ENCODE measurements at regions not wholly inside any gene's neighbourhood (a gene's known extent, or its start where the extent isn't known, plus 50 kb on each side); places are given as distances from the start of the nearest gene placed in this dataset.

- Histone ChIP-seq H3K27ac (ENCODE audit: low read depth in 2 of 2, low read length in 1 of 2) (no peak overlapping the region), H3K4me1 (ENCODE audit: control insufficient read depth in 1 of 2, insufficient read depth in 2 of 2, low read depth in 1 of 2, low read length in 1 of 2) (no peaks in the 10 kb centered on the region), H3K4me2 (no peak overlapping the region), H3K9me2 (no peaks in the 10 kb centered on the region), H3K79me2 (ENCODE audit: insufficient read depth) (no peaks in the 10 kb centered on the region), H3K36me3 (replicated peaks in 1 of 2; ENCODE audit: control insufficient read depth in 1 of 2, insufficient read depth in 2 of 2, low read length in 1 of 2) (no peaks in the 10 kb centered on the region), H2AFZ (ENCODE audit: low read depth) (no peak overlapping the region), H3K9me3 (no peaks in the 10 kb centered on the region), H4K20me1 (ENCODE audit: insufficient read depth) (no peaks in the 10 kb centered on the region), H3K9ac (no peak overlapping the region), H3K27me3 (ENCODE audit: insufficient read depth) (no peaks in the 10 kb centered on the region), H3K4me3 (ENCODE audit: low read depth in 2 of 2, low read length in 1 of 2) (no peak overlapping the region), H3F3A (replicated peaks; ENCODE audit: insufficient read depth) (no peaks in the 10 kb centered on the region)
- no peak for DNase-seq
- 27% methylated on average over 2 of the region's 2 CpGs for WGBS (ENCODE audit: low lambda C conversion rate)
- ChIA-PET POLR2A (no interaction called here), CTCF (no interaction called here)
- TF ChIP-seq RCOR1 (IDR thresholded peaks at IDR 0.05; ENCODE audit: low read length) (no peak), PBX3 (IDR thresholded peaks at IDR 0.05) (no peak), FOXJ3 (CRISPR knock-in tag; IDR thresholded peaks at IDR 0.05) (no peak), IRF3 (IDR thresholded peaks at IDR 0.05; ENCODE audit: low read depth, low read length) (no peak), CTCF (IDR thresholded peaks at IDR 0.05) (no peak), GATA2 (CRISPR knock-in tag; IDR thresholded peaks at IDR 0.05) (no peak), MAX (IDR thresholded peaks at IDR 0.05; ENCODE audit: low read depth) (no peak), POLR2AphosphoS5 (IDR thresholded peaks at IDR 0.05; ENCODE audit: low read depth, low read length) (no peak)
Observed at GRCh38 chr3:168431491-168431890, 335.8 kb upstream of the GOLIM4 start.

- no peaks in the 10 kb centered on the region for H3F3A ChIP-seq (replicated peaks; ENCODE audit: insufficient read depth)
- POLR2A ChIA-PET, result no interaction called here
Observed at GRCh38 chr3:168427835-168428475, 332.2 kb upstream of the GOLIM4 start.

More at GRCh38 chr3:168427835-168428475, 332.2 kb upstream of the GOLIM4 start:
- H3K9me2 ChIP-seq, result no peaks in the 10 kb centered on the region
- no peaks in the 10 kb centered on the region for H3K27me3 ChIP-seq (ENCODE audit: insufficient read depth)
- H3K9me3 ChIP-seq, result no peaks in the 10 kb centered on the region
- H3K4me3 ChIP-seq (ENCODE audit: low read depth in 2 of 2, low read length in 1 of 2), result no peak overlapping the region
- no peak for DNase-seq
- no peak overlapping the region for H3K4me2 ChIP-seq
- no peaks in the 10 kb centered on the region for H3K79me2 ChIP-seq (ENCODE audit: insufficient read depth)
- no peak for TF ChIP-seq RAD21 (IDR thresholded peaks at IDR 0.05; ENCODE audit: low read length)
- TF ChIP-seq NFIC (IDR thresholded peaks at IDR 0.05; ENCODE audit: borderline replicate concordance), result no peak
- TF ChIP-seq TEAD4 (IDR thresholded peaks at IDR 0.05; ENCODE audit: borderline replicate concordance, insufficient read depth), result no peak
- no peak for TF ChIP-seq JUND (IDR thresholded peaks at IDR 0.05)
- TF ChIP-seq EP300 (IDR thresholded peaks at IDR 0.05; ENCODE audit: borderline replicate concordance in 1 of 2, low read depth in 1 of 2, low read length in 1 of 2), result no peak
- CTCF ChIA-PET, result no interaction called here
- WGBS (ENCODE audit: low lambda C conversion rate), result 9% methylated on average over 1 of the region's 1 CpG
- no peaks in the 10 kb centered on the region for H3K4me1 ChIP-seq (ENCODE audit: control insufficient read depth in 1 of 2, insufficient read depth in 2 of 2, low read depth in 1 of 2, low read length in 1 of 2)
- H3K9ac ChIP-seq, result no peak overlapping the region
- H4K20me1 ChIP-seq (ENCODE audit: insufficient read depth), result no peaks in the 10 kb centered on the region
- H2AFZ ChIP-seq (ENCODE audit: low read depth), result no peak overlapping the region
- H3K36me3 ChIP-seq (replicated peaks in 1 of 2; ENCODE audit: control insufficient read depth in 1 of 2, insufficient read depth in 2 of 2, low read length in 1 of 2), result no peaks in the 10 kb centered on the region
- no peak overlapping the region for H3K27ac ChIP-seq (ENCODE audit: low read depth in 2 of 2, low read length in 1 of 2)

Measured in SK-N-SH (cell line).